ENCODE measurements at regions not wholly inside any gene's neighbourhood (a gene's known extent, or its start where the extent isn't known, plus 50 kb on each side); places are given as distances from the start of the nearest gene placed in this dataset.
"Not testable (repeated sequence)": the region's sequence is repeated elsewhere in the genome, so short reads cannot be mapped to it uniquely, and the experiment has no call there.

- H3K4me3 ChIP-seq (replicated peaks; ENCODE audit: low read depth, low read length), result no peak overlapping the region
- no peak for TF ChIP-seq CTCF (IDR thresholded peaks at IDR 0.05; ENCODE audit: low read length, missing control alignments)
- DNase-seq (ENCODE audit: low read depth), result no peak
These were observed 368.6 kb upstream of the GRM7 start for GRCh38 chr3:6492306-6492705.

DNA sequence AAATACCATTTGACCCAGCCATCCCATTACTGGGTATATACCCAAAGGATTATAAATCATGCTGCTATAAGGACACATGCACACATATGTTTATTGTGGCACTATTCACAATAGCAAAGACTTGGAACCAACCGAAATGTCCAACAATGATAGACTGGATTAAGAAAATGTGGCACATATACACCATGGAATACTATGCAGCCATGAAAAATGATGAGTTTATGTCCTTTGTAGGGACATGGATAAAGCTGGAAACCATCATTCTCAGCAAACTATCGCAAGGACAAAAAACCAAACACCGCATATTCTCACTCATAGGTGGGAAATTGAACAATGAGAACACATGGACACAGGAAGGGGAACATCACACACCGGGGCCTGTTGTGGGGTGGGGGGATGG, 362.0 kb upstream of the GRM7 start:
- not testable (repeated sequence) for DNase-seq (ENCODE audit: low read depth); H3K4me3 ChIP-seq (replicated peaks; ENCODE audit: low read depth, low read length)

- DNase-seq (ENCODE audit: low read depth), result no peak
- TF ChIP-seq CTCF (IDR thresholded peaks at IDR 0.05; ENCODE audit: low read length, missing control alignments), result no peak
- H3K4me3 ChIP-seq (replicated peaks; ENCODE audit: low read depth, low read length), result no peak overlapping the region
These were observed 356.6 kb upstream of the GRM7 start for GRCh38 chr3:6504347-6504746.

GRCh38 chr3:6504834-6505233, 356.1 kb upstream of the GRM7 start:
- DNase-seq (ENCODE audit: low read depth), result no peak
- H3K4me3 ChIP-seq (replicated peaks; ENCODE audit: low read depth, low read length), result no peak overlapping the region
- no peak for TF ChIP-seq CTCF (IDR thresholded peaks at IDR 0.05; ENCODE audit: low read length, missing control alignments)

DNA sequence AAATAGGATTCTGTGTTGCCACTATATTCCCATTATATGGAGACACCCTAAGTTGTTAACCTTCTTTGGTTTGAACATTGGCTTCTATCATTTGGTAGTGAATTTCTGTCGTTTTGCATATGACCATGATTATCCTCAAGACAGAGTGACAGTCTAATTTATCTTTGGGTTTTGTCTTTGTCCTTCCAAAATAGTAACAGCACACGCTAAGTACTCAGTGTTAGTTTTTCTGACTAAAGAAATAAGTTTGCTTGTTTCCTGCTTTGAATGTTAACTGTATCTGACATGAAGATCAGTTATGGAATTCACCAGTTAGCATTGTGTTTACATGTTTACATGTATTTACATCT, 352.5 kb upstream of the GRM7 start:
- DNase-seq (ENCODE audit: low read depth), result no peak
- no peak for TF ChIP-seq CTCF (IDR thresholded peaks at IDR 0.05; ENCODE audit: low read length, missing control alignments)
- H3K4me3 ChIP-seq (replicated peaks; ENCODE audit: low read depth, low read length), result peak overlapping the region; percentile 43

- no peak for DNase-seq (ENCODE audit: low read depth)
- no peak for TF ChIP-seq CTCF (IDR thresholded peaks at IDR 0.05; ENCODE audit: low read length, missing control alignments)
These were observed 351.3 kb upstream of the GRM7 start for GRCh38 chr3:6509576-6509975.

GRCh38 chr3:6510713-6511112, 350.2 kb upstream of the GRM7 start:
- no peak for DNase-seq (ENCODE audit: low read depth)
- no peak for TF ChIP-seq CTCF (IDR thresholded peaks at IDR 0.05; ENCODE audit: low read length, missing control alignments)
- H3K4me3 ChIP-seq (replicated peaks; ENCODE audit: low read depth, low read length), result no peak overlapping the region

More at GRCh38 chr3:6509576-6509975, 351.3 kb upstream of the GRM7 start:
- no peak overlapping the region for H3K4me3 ChIP-seq (replicated peaks; ENCODE audit: low read depth, low read length)
